ENCODE measurements at regions not wholly inside any gene's neighbourhood (a gene's known extent, or its start where the extent isn't known, plus 50 kb on each side); places are given as distances from the start of the nearest gene placed in this dataset.
"Not testable (repeated sequence)": the region's sequence is repeated elsewhere in the genome, so short reads cannot be mapped to it uniquely, and the experiment has no call there.

GRCh38 chr20:55937283-55937682, 68.0 kb downstream of the CBLN4 start:
- Mint-ChIP-seq H3K27ac (no peak overlapping the region), H3K9me3 (peaks cover 7 to 28% (median 10%) of the 10 kb centered on the region in 3 donors), H3K4me1 (peaks cover 0 to 2% (median 0%) of the 10 kb centered on the region in 3 donors), H3K4me3 (no peak overlapping the region), H3K36me3 (peaks cover 2% of the 10 kb centered on the region), H3K27me3 (no peaks in the 10 kb centered on the region)

GRCh38 chr20:55936209-55936595, 69.1 kb downstream of the CBLN4 start:
- Mint-ChIP-seq H3K4me3 (no peak overlapping the region), H3K4me1 (peaks cover 0 to 2% (median 0%) of the 10 kb centered on the region in 3 donors), H3K27ac (no peak overlapping the region), H3K27me3 (no peaks in the 10 kb centered on the region), H3K9me3 (peaks cover 9 to 24% (median 12%) of the 10 kb centered on the region in 3 donors), H3K36me3 (peaks cover 2% of the 10 kb centered on the region)

GRCh38 chr20:55935448-55936208, 69.7 kb downstream of the CBLN4 start:
- peaks cover 0 to 2% (median 0%) of the 10 kb centered on the region in 3 donors for H3K4me1 Mint-ChIP-seq
- H3K9me3 Mint-ChIP-seq: peaks cover 9 to 21% (median 12%) of the 10 kb centered on the region in 3 donors
- no peak overlapping the region for H3K27ac Mint-ChIP-seq
- H3K4me3 Mint-ChIP-seq: no peak overlapping the region
- peaks cover 2% of the 10 kb centered on the region for H3K36me3 Mint-ChIP-seq
- no peaks in the 10 kb centered on the region for H3K27me3 Mint-ChIP-seq

GRCh38 chr20:55934146-55934545, 71.2 kb downstream of the CBLN4 start:
- Mint-ChIP-seq H3K4me3 (no peak overlapping the region), H3K36me3 (peaks cover 2% of the 10 kb centered on the region), H3K4me1 (peaks cover 0 to 2% (median 0%) of the 10 kb centered on the region in 3 donors), H3K27me3 (no peaks in the 10 kb centered on the region), H3K27ac (no peak overlapping the region), H3K9me3 (peaks cover 9 to 22% (median 15%) of the 10 kb centered on the region in 3 donors)

GRCh38 chr20:55930876-55931275, 74.4 kb downstream of the CBLN4 start:
- H3K27me3 Mint-ChIP-seq, H3K4me1 Mint-ChIP-seq, H3K36me3 Mint-ChIP-seq, H3K27ac Mint-ChIP-seq, H3K4me3 Mint-ChIP-seq: not testable (repeated sequence)
- peaks cover 9 to 21% (median 9%) of the 10 kb centered on the region in 3 donors for H3K9me3 Mint-ChIP-seq

- Mint-ChIP-seq H3K4me3 (no peak overlapping the region), H3K9me3 (peaks cover 5 to 11% (median 6%) of the 10 kb centered on the region in 3 donors), H3K27ac (no peak overlapping the region), H3K27me3 (no peaks in the 10 kb centered on the region), H3K4me1 (peaks cover 0 to 2% (median 0%) of the 10 kb centered on the region in 3 donors), H3K36me3 (peaks cover 2% of the 10 kb centered on the region)
Observed at GRCh38 chr20:55928266-55928665, 77.1 kb downstream of the CBLN4 start.

- Mint-ChIP-seq H3K36me3 (no peaks in the 10 kb centered on the region), H3K27ac (no peak overlapping the region), H3K4me3 (no peak overlapping the region), H3K9me3 (peaks cover 4 to 20% (median 5%) of the 10 kb centered on the region in 3 donors), H3K4me1 (no peaks in the 10 kb centered on the region), H3K27me3 (no peaks in the 10 kb centered on the region)
Observed at GRCh38 chr20:55919956-55920355, 85.4 kb downstream of the CBLN4 start.

- no peak overlapping the region for H3K4me3 Mint-ChIP-seq
- no peaks in the 10 kb centered on the region for H3K4me1 Mint-ChIP-seq
- H3K27ac Mint-ChIP-seq: no peak overlapping the region
- peaks cover 4 to 20% (median 5%) of the 10 kb centered on the region in 3 donors for H3K9me3 Mint-ChIP-seq
- H3K36me3 Mint-ChIP-seq: no peaks in the 10 kb centered on the region
- no peaks in the 10 kb centered on the region for H3K27me3 Mint-ChIP-seq
Observed at GRCh38 chr20:55919319-55919718, 86.0 kb downstream of the CBLN4 start.

- Mint-ChIP-seq H3K4me1 (no peaks in the 10 kb centered on the region), H3K27ac (no peak overlapping the region), H3K27me3 (no peaks in the 10 kb centered on the region), H3K9me3 (peaks cover 5 to 20% (median 7%) of the 10 kb centered on the region in 3 donors), H3K36me3 (no peaks in the 10 kb centered on the region), H3K4me3 (no peak overlapping the region)
Observed at GRCh38 chr20:55918471-55918870, 86.8 kb downstream of the CBLN4 start.

- H3K27ac Mint-ChIP-seq: no peak overlapping the region
- H3K9me3 Mint-ChIP-seq: peaks cover 2 to 24% (median 9%) of the 10 kb centered on the region in 3 donors
- H3K27me3 Mint-ChIP-seq: no peaks in the 10 kb centered on the region
- no peaks in the 10 kb centered on the region for H3K4me1 Mint-ChIP-seq
- H3K36me3 Mint-ChIP-seq: peaks cover 3% of the 10 kb centered on the region
- no peak overlapping the region for H3K4me3 Mint-ChIP-seq
Observed at GRCh38 chr20:55893031-55893430, 112.3 kb downstream of the CBLN4 start.

GRCh38 chr20:55888685-55889084, 116.6 kb downstream of the CBLN4 start:
- H3K27me3 Mint-ChIP-seq: no peaks in the 10 kb centered on the region
- no peak overlapping the region for H3K4me3 Mint-ChIP-seq
- no peaks in the 10 kb centered on the region for H3K36me3 Mint-ChIP-seq
- no peak overlapping the region for H3K27ac Mint-ChIP-seq
- H3K9me3 Mint-ChIP-seq: peaks cover 0 to 24% (median 0%) of the 10 kb centered on the region in 3 donors
- no peaks in the 10 kb centered on the region for H3K4me1 Mint-ChIP-seq

- Mint-ChIP-seq H3K4me3 (no peak overlapping the region), H3K36me3 (no peaks in the 10 kb centered on the region), H3K27ac (no peak overlapping the region), H3K9me3 (peaks cover 1 to 24% (median 9%) of the 10 kb centered on the region in 3 donors), H3K27me3 (no peaks in the 10 kb centered on the region), H3K4me1 (no peaks in the 10 kb centered on the region)
Observed at GRCh38 chr20:55882910-55883309, 122.4 kb downstream of the CBLN4 start.

- no peak overlapping the region for H3K27ac Mint-ChIP-seq
- H3K36me3 Mint-ChIP-seq: no peaks in the 10 kb centered on the region
- H3K4me3 Mint-ChIP-seq: no peak overlapping the region
- no peaks in the 10 kb centered on the region for H3K4me1 Mint-ChIP-seq
- peaks cover 1 to 20% (median 9%) of the 10 kb centered on the region in 3 donors for H3K9me3 Mint-ChIP-seq
- no peaks in the 10 kb centered on the region for H3K27me3 Mint-ChIP-seq
Observed at GRCh38 chr20:55882286-55882685, 123.0 kb downstream of the CBLN4 start.

- H3K4me3 Mint-ChIP-seq: no peak overlapping the region
- no peak overlapping the region for H3K27ac Mint-ChIP-seq
- no peaks in the 10 kb centered on the region for H3K36me3 Mint-ChIP-seq
- H3K9me3 Mint-ChIP-seq: peaks cover 1 to 20% (median 9%) of the 10 kb centered on the region in 3 donors
- no peaks in the 10 kb centered on the region for H3K27me3 Mint-ChIP-seq
- H3K4me1 Mint-ChIP-seq: no peaks in the 10 kb centered on the region
Observed at GRCh38 chr20:55881204-55881603, 124.1 kb downstream of the CBLN4 start.

- no peak overlapping the region for H3K27ac Mint-ChIP-seq
- no peaks in the 10 kb centered on the region for H3K36me3 Mint-ChIP-seq
- H3K27me3 Mint-ChIP-seq: no peaks in the 10 kb centered on the region
- no peak overlapping the region for H3K4me3 Mint-ChIP-seq
- peaks cover 1 to 20% (median 10%) of the 10 kb centered on the region in 3 donors for H3K9me3 Mint-ChIP-seq
- H3K4me1 Mint-ChIP-seq: no peaks in the 10 kb centered on the region
Observed at GRCh38 chr20:55880361-55880760, 125.0 kb downstream of the CBLN4 start.

GRCh38 chr20:55855052-55855451, 150.3 kb downstream of the CBLN4 start:
- H3K4me1 Mint-ChIP-seq: no peaks in the 10 kb centered on the region
- H3K9me3 Mint-ChIP-seq: peaks cover 3 to 12% (median 5%) of the 10 kb centered on the region in 3 donors
- no peak overlapping the region for H3K27ac Mint-ChIP-seq
- no peaks in the 10 kb centered on the region for H3K27me3 Mint-ChIP-seq
- H3K4me3 Mint-ChIP-seq: no peak overlapping the region
- H3K36me3 Mint-ChIP-seq: peaks cover 2% of the 10 kb centered on the region
